Motor neuron (in vitro differentiated cells): ENCODE measurements at regions not wholly inside any gene's neighbourhood (a gene's known extent, or its start where the extent isn't known, plus 50 kb on each side); places are given as distances from the start of the nearest gene placed in this dataset.
A peak's percentile ranks its signal among the peaks of the same experiment; 100 is the strongest.

Experiments used
- ATAC-seq, 8 experiments: fragments of 200-7000 bp; cut with Tn5 transposase; replicated peaks in 6 of 8; 2 replicates each; pipeline ENCODE4 v1.8.0; 2021; ENCODE audit warnings: mild to moderate bottlenecking in 8 of 8, moderate library complexity in 8 of 8
- H3K27ac ChIP-seq, 2 donors: fragments of 250-450 bp; sonication (Bioruptor Pico); 2 replicates each; pipeline ENCODE4 v1.9.0; 2021; ENCODE audit warnings: antibody characterized with exemption in 2 of 2, mild to moderate bottlenecking in 2 of 2, moderate library complexity in 1 of 2
- H3K4me1 ChIP-seq, 2 donors: fragments of 250-450 bp; sonication (Bioruptor Pico); replicated peaks in 1 of 2; 2 replicates each; pipeline ENCODE4 v1.6.1; 2021; ENCODE audit warnings: antibody characterized with exemption in 2 of 2, mild to moderate bottlenecking in 2 of 2, moderate library complexity in 1 of 2
- H3K4me3 ChIP-seq, 5 donors: fragments of 250-450 bp; sonication (Bioruptor Pico); 2 replicates each; pipeline ENCODE4 v1.9.0; 2021; ENCODE audit warnings: antibody characterized with exemption in 5 of 5, mild to moderate bottlenecking in 5 of 5, moderate library complexity in 4 of 5
- whole genome bisulfite sequencing, 10 experiments: fragments of 450-650 bp; shearing (Covaris generic); methylation state at CpG; one replicate each; pipeline ENCODE4 v1.0.0; 2022; 5-methylcytosine and 5-hydroxymethylcytosine counted together
- in situ Hi-C, 9 experiments: fragments of 400-800 bp; cut with MboI; loops; one replicate each; pipeline ENCODE4 v1.15.0; 2021; ENCODE audit warnings: low sequenced_read_pairs in 9 of 9, low pct_unique_long_range_greater_than_20kb in 2 of 9; ENCODE audit not compliant: unreplicated experiment in 9 of 9

GRCh38 chr2:216299588-216299987 is 72.7 kb downstream of the MARCHF4 start:
- WGBS, 10 experiments, result 20 to 82% (median 75%) methylated on average over 1 of the region's 1 CpG; no CpG with 5 or more reads in 7 of the 10 experiments
- H3K27ac ChIP-seq, result no peak overlapping the region
- peak in 3 of 8 experiments; percentile 94 to 95 (median 95) for ATAC-seq

GRCh38 chr2:216298719-216299495 is 73.4 kb downstream of the MARCHF4 start:
- in situ Hi-C loops, result no loop called here
- no peak overlapping the region for H3K4me3 ChIP-seq
- WGBS, 10 experiments, result 11 to 100% (median 92%) methylated on average over 1 to 5 of the region's 5 CpGs; no CpG with 5 or more reads in 1 of the 10 experiments
- H3K4me1 ChIP-seq, result no peaks in the 10 kb centered on the region
- H3K27ac ChIP-seq, result no peak overlapping the region
- ATAC-seq, result no peak

More at GRCh38 chr2:216299588-216299987, 72.7 kb downstream of the MARCHF4 start:
- Histone ChIP-seq H3K4me3 (no peak overlapping the region), H3K4me1 (no peaks in the 10 kb centered on the region)
- in situ Hi-C loops, result no loop called here

GRCh38 chr2:216296856-216297255 is 75.4 kb downstream of the MARCHF4 start:
- 66 to 100% (median 83%) methylated on average over 1 to 7 of the region's 7 CpGs; no CpG with 5 or more reads in 4 of the 10 experiments for WGBS, 10 experiments
- in situ Hi-C loops, result no loop called here
- no peak overlapping the region for H3K4me3 ChIP-seq
- ATAC-seq, result no peak
- no peaks in the 10 kb centered on the region for H3K4me1 ChIP-seq
- H3K27ac ChIP-seq, result no peak overlapping the region

GRCh38 chr2:216294305-216294704 is 78.0 kb downstream of the MARCHF4 start:
- ATAC-seq, result peak in 3 of 8 experiments; percentile 74 to 87 (median 77)
- in situ Hi-C loops, result no loop called here
- Histone ChIP-seq H3K4me1 (no peaks in the 10 kb centered on the region), H3K27ac (no peak overlapping the region), H3K4me3 (no peak overlapping the region)
- WGBS, 10 experiments, result 83 to 100% (median 94%) methylated on average over 1 to 2 of the region's 2 CpGs; no CpG with 5 or more reads in 6 of the 10 experiments

GRCh38 chr2:216293883-216294282 is 78.4 kb downstream of the MARCHF4 start:
- WGBS, 10 experiments, result 0 to 100% (median 89%) methylated on average over 1 to 5 of the region's 5 CpGs
- in situ Hi-C loops, result no loop called here

GRCh38 chr2:216292886-216293301 is 79.4 kb downstream of the MARCHF4 start:
- peak in 2 of 8 experiments; percentile 58 to 74 for ATAC-seq
- Histone ChIP-seq H3K4me1 (peaks cover 8 to 9% of the 10 kb centered on the region in 2 donors), H3K4me3 (no peak overlapping the region), H3K27ac (no peak overlapping the region)
- 18 to 100% (median 75%) methylated on average over 1 to 4 of the region's 5 CpGs; no CpG with 5 or more reads in 1 of the 10 experiments for WGBS, 10 experiments
- in situ Hi-C loops, result no loop called here

More at GRCh38 chr2:216293883-216294282, 78.4 kb downstream of the MARCHF4 start:
- Histone ChIP-seq H3K4me3 (no peak overlapping the region), H3K4me1 (peaks cover under 1% of the 10 kb centered on the region in 2 donors), H3K27ac (no peak overlapping the region)
- peak in 3 of 8 experiments; percentile 75 to 91 (median 76) for ATAC-seq

GRCh38 chr2:216292475-216292874 is 79.8 kb downstream of the MARCHF4 start:
- ATAC-seq, result no peak
- Histone ChIP-seq H3K4me3 (no peak overlapping the region), H3K4me1 (peaks cover 8 to 9% of the 10 kb centered on the region in 2 donors), H3K27ac (no peak overlapping the region)
- WGBS, 10 experiments, result 25 to 100% (median 88%) methylated on average over 1 to 3 of the region's 5 CpGs; no CpG with 5 or more reads in 2 of the 10 experiments
- in situ Hi-C loops, result no loop called here

- no peak for ATAC-seq
- 0 to 100% (median 67%) methylated on average over 1 to 2 of the region's 2 CpGs; no CpG with 5 or more reads in 3 of the 10 experiments for WGBS, 10 experiments
These were observed 82.8 kb downstream of the MARCHF4 start for GRCh38 chr2:216289470-216289869.

GRCh38 chr2:216287251-216287650 is 85.0 kb downstream of the MARCHF4 start:
- 67 to 83% (median 77%) methylated on average over 1 to 2 of the region's 5 CpGs; no CpG with 5 or more reads in 5 of the 10 experiments for WGBS, 10 experiments
- in situ Hi-C loops, result no loop called here
- Histone ChIP-seq H3K4me1 (peaks cover 22 to 25% of the 10 kb centered on the region in 2 donors), H3K27ac (no peak overlapping the region), H3K4me3 (no peak overlapping the region)
- ATAC-seq, result peak in 2 of 8 experiments; percentile 27 to 43

More at GRCh38 chr2:216289470-216289869, 82.8 kb downstream of the MARCHF4 start:
- Histone ChIP-seq H3K4me3 (no peak overlapping the region), H3K4me1 (peaks cover 16 to 18% of the 10 kb centered on the region in 2 donors), H3K27ac (no peak overlapping the region)
- in situ Hi-C loops, result no loop called here

GRCh38 chr2:216286616-216287231 is 85.6 kb downstream of the MARCHF4 start:
- Histone ChIP-seq H3K27ac (no peak overlapping the region), H3K4me1 (peaks cover 27 to 30% of the 10 kb centered on the region in 2 donors), H3K4me3 (no peak overlapping the region)
- ATAC-seq, result no peak
- 44 to 91% (median 80%) methylated on average over 1 to 8 of the region's 8 CpGs for WGBS, 10 experiments
- in situ Hi-C loops, result no loop called here

GRCh38 chr2:216285701-216286100 is 86.6 kb downstream of the MARCHF4 start:
- no peak overlapping the region for H3K27ac ChIP-seq

GRCh38 chr2:216284708-216285107 is 87.6 kb downstream of the MARCHF4 start:
- in situ Hi-C loops, result no loop called here
- no peak for ATAC-seq

More at GRCh38 chr2:216285701-216286100, 86.6 kb downstream of the MARCHF4 start:
- peaks cover 31 to 38% of the 10 kb centered on the region in 2 donors for H3K4me1 ChIP-seq
- 20 to 58% (median 47%) methylated on average over 2 to 4 of the region's 7 CpGs; no CpG with 5 or more reads in 5 of the 10 experiments for WGBS, 10 experiments
- no peak overlapping the region for H3K4me3 ChIP-seq
- peak in 2 of 8 experiments; percentile 16 for ATAC-seq
- in situ Hi-C loops, result no loop called here

More at GRCh38 chr2:216284708-216285107, 87.6 kb downstream of the MARCHF4 start:
- Histone ChIP-seq H3K27ac (no peak overlapping the region), H3K4me3 (no peak overlapping the region), H3K4me1 (peaks cover 31 to 41% of the 10 kb centered on the region in 2 donors)
- 60 to 100% (median 82%) methylated on average over 1 to 2 of the region's 3 CpGs; no CpG with 5 or more reads in 4 of the 10 experiments for WGBS, 10 experiments
